Breast epithelium (tissue), 3 donors: ENCODE measurements at regions not wholly inside any gene's neighbourhood (a gene's known extent, or its start where the extent isn't known, plus 50 kb on each side); places are given as distances from the start of the nearest gene placed in this dataset.

Source experiments
- POLR2A ChIP-seq: fragments of 450-650 bp; IDR thresholded peaks from one replicate; pipeline ENCODE4 v1.6.1; 2016; ENCODE audit warnings: antibody characterized with exemption, mild to moderate bottlenecking, moderate library complexity
- POLR2AphosphoS5 ChIP-seq, 3 donors: sonication (generic); formaldehyde crosslinking; IDR thresholded peaks; one replicate each; pipeline ENCODE4 v1.6.1; 2017; ENCODE audit warnings: antibody characterized with exemption in 3 of 3

- TF ChIP-seq POLR2AphosphoS5 (IDR thresholded peaks at IDR 0.05) (no peak), POLR2A (no peak)
These were observed 706.1 kb upstream of the GOLIM4 start for GRCh38 chr3:168801794-168802193.
